MCF 10A (cell line): ENCODE measurements at regions not wholly inside any gene's neighbourhood (a gene's known extent, or its start where the extent isn't known, plus 50 kb on each side); places are given as distances from the start of the nearest gene placed in this dataset.

ENCODE experiments used
- BruUV-seq: library from RNA; stranded (reverse); fragments of 400-500 nt; replicated peaks from 2 replicates; lab custom pipeline; 2021; lab: Mats Ljungman, UMichigan
- CTCF ChIA-PET: fragments of 300-600 bp; sonication (Branson Sonifier 250); formaldehyde crosslinking; extraction: SDS; loops from one replicate; lab custom pipeline; 2021; ENCODE audit warnings: antibody characterized with exemption, inconsistent platforms; lab: Yijun Ruan, JAX
- POLR2A ChIA-PET: fragments of 300-600, 350-650 bp; sonication (Branson Sonifier 250); formaldehyde crosslinking; extraction: SDS; loops from one replicate; lab custom pipeline; 2020; ENCODE audit warnings: antibody characterized with exemption, inconsistent platforms; lab: Yijun Ruan, JAX
- DNase-seq: peaks from one replicate; pipeline ENCODE4 v3.0.0-alpha.2; 2018; ENCODE audit not compliant: unreplicated experiment
- H3K27ac Mint-ChIP-seq: one replicate; pipeline ENCODE4 v1.8.0; 2022; ENCODE audit warnings: mild to moderate bottlenecking, low read depth, mixed read lengths; ENCODE audit not compliant: unreplicated experiment
- H3K27me3 Mint-ChIP-seq: one replicate; pipeline ENCODE4 v1.8.0; 2022; ENCODE audit warnings: mixed read lengths; ENCODE audit not compliant: insufficient read depth, unreplicated experiment
- H3K36me3 Mint-ChIP-seq: one replicate; pipeline ENCODE4 v1.8.0; 2022; ENCODE audit warnings: mild to moderate bottlenecking, moderate library complexity, mixed read lengths; ENCODE audit not compliant: insufficient read depth, unreplicated experiment
- H3K4me1 Mint-ChIP-seq: one replicate; pipeline ENCODE4 v1.8.0; 2022; ENCODE audit warnings: mixed read lengths; ENCODE audit not compliant: insufficient read depth, unreplicated experiment
- H3K4me3 Mint-ChIP-seq: one replicate; pipeline ENCODE4 v1.8.0; 2022; ENCODE audit warnings: mild to moderate bottlenecking, moderate library complexity, mixed read lengths; ENCODE audit not compliant: unreplicated experiment
- H3K9me3 Mint-ChIP-seq: one replicate; pipeline ENCODE4 v1.8.0; 2022; ENCODE audit warnings: mixed read lengths; ENCODE audit not compliant: unreplicated experiment
- CTCF ChIP-seq: fragments of 200-600 bp; IDR thresholded peaks from one replicate; pipeline ENCODE4 v1.8.0; 2022; ENCODE audit warnings: antibody characterized with exemption, mild to moderate bottlenecking; ENCODE audit not compliant: unreplicated experiment
- intact Hi-C: fragments of 100-400 bp; cut with micrococcal nuclease; formaldehyde crosslinking; loops from 2 replicates; pipeline ENCODE4 v1.14.1; 2022

DNA sequence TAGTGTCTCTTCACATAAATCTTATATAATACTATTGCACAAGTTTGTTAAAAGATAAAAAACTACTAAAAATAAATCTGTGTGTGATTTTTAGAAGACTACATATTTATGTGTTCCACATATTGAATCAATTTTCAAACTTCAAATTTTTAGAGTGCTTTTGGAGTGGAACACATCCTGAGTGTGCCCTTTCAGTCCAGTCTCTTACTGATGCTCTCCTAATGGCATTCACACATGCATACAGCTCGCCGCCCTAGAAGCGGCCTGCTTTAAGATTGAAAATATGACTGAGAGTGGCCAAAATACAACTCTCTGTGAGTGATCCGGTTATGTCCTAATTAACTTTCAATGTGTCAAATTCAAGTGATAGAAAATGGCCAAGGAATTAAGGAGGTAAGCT, 628.8 kb downstream of the ANKRD50 start:
- CTCF ChIA-PET = no interaction called here
- no peak overlapping the region for H3K27ac Mint-ChIP-seq

DNA sequence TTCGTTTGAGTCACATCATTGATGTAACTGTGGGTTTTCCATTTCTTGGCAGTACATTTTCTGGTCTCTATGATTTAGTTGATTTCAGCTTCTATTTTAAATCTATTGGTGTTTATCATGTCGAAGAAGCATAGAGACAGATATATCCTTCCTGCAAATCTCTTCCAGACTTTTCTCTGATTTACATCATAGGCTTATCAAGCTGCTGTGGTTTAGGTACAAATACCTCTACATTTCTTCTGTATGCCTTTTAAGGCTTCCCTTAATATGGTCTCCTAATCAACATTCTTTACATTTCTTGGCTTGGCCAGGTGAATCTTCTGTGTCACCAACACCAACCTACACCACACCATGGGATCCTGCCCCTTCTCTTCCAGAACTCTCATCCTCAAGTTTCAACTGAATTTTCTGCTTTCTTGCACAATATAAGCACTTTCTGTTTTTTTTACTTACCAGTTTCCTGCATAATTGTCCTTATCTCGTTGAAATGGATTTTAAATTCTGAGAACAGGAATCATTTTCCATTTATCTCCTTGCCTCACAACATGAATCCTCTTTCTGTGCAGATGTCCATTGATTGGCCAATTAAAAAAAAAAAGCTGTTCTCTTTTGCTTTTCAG, 626.9 kb downstream of the ANKRD50 start:
- H3K27me3 Mint-ChIP-seq = no peaks in the 10 kb centered on the region
- ChIA-PET CTCF (interaction anchor here (0.6 to 1.7 kb wide), 2 partner anchors 312 to 694 kb away, joined by 4 read pairs; no protein-coding TSS in a partner anchor), POLR2A (interaction anchor here (0.5 to 0.6 kb wide), 2 partner anchors 313 to 1030 kb away, joined by 3 read pairs; no protein-coding TSS in a partner anchor)
- peaks cover 7% of the 10 kb centered on the region for H3K9me3 Mint-ChIP-seq
- no peak for DNase-seq
- peaks cover 9% of the 10 kb centered on the region for H3K4me1 Mint-ChIP-seq
- TF ChIP-seq CTCF = no peak
- no peak overlapping the region for H3K4me3 Mint-ChIP-seq
- H3K27ac Mint-ChIP-seq = no peak overlapping the region
- no TSS peak for BruUV-seq
- H3K36me3 Mint-ChIP-seq = no peaks in the 10 kb centered on the region
- intact Hi-C loops = no loop called here

More for the DNA sequence above, 628.8 kb downstream of the ANKRD50 start:
- DNase-seq = no peak
- POLR2A ChIA-PET = no interaction called here
- Mint-ChIP-seq H3K9me3 (peaks cover 7% of the 10 kb centered on the region), H3K27me3 (no peaks in the 10 kb centered on the region), H3K4me3 (no peak overlapping the region), H3K36me3 (no peaks in the 10 kb centered on the region), H3K4me1 (peaks cover 5% of the 10 kb centered on the region)
- intact Hi-C loops = no loop called here
- no peak for TF ChIP-seq CTCF
- no TSS peak for BruUV-seq

GRCh38 chr4:124090021-124090420, 622.5 kb downstream of the ANKRD50 start:
- Mint-ChIP-seq H3K4me1 (peaks cover 9% of the 10 kb centered on the region), H3K4me3 (no peak overlapping the region), H3K36me3 (no peaks in the 10 kb centered on the region), H3K27ac (no peak overlapping the region), H3K27me3 (no peaks in the 10 kb centered on the region), H3K9me3 (peaks cover 8% of the 10 kb centered on the region)
- DNase-seq = no peak
- ChIA-PET POLR2A (interaction anchor here (0.6 kb wide), 1 partner anchor 80 kb away, joined by 4 read pairs; no protein-coding TSS in a partner anchor), CTCF (interaction anchor here (0.5 to 1.4 kb wide), 7 partner anchors 75 to 1073 kb away, joined by 3 to 8 read pairs (median 4); no protein-coding TSS in a partner anchor)
- intact Hi-C loops = no loop called here
- no peak for TF ChIP-seq CTCF
- no TSS peak for BruUV-seq

DNA sequence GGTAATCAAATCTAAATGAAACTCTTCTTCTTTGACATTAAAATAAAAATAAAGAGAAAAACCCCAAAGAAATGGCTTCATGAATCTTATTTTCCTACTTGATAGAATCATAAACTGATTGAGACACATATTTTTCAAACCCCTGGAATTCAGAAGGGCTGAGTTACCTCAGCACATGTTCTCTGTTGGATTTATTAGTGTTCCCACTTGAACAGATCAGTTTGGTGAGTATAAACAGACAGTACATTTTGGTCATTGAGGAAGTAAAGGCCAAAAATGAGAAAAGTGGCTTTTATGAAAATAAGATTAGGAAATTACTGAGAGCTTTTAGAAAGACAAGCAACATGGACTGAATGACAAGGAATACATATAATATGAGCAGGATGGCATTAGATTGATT, 620.4 kb downstream of the ANKRD50 start:
- H3K4me3 Mint-ChIP-seq = no peak overlapping the region
- CTCF ChIA-PET = no interaction called here
- intact Hi-C loops = no loop called here
- H3K4me1 Mint-ChIP-seq = peaks cover 4% of the 10 kb centered on the region
- H3K36me3 Mint-ChIP-seq = no peaks in the 10 kb centered on the region
- POLR2A ChIA-PET = no interaction called here
- no peak for TF ChIP-seq CTCF
- BruUV-seq = no TSS peak
- H3K27ac Mint-ChIP-seq = no peak overlapping the region
- DNase-seq = no peak
- no peaks in the 10 kb centered on the region for H3K27me3 Mint-ChIP-seq
- peaks cover 8% of the 10 kb centered on the region for H3K9me3 Mint-ChIP-seq
